ENCODE measurements at regions not wholly inside any gene's neighbourhood (a gene's known extent, or its start where the extent isn't known, plus 50 kb on each side); places are given as distances from the start of the nearest gene placed in this dataset.

GRCh38 chr6:81886157-81886556 is 133.7 kb upstream of the TENT5A start:
- TF ChIP-seq POLR2A (IDR thresholded peaks at IDR 0.05), result no peak
- TF ChIP-seq, protein P1, sequence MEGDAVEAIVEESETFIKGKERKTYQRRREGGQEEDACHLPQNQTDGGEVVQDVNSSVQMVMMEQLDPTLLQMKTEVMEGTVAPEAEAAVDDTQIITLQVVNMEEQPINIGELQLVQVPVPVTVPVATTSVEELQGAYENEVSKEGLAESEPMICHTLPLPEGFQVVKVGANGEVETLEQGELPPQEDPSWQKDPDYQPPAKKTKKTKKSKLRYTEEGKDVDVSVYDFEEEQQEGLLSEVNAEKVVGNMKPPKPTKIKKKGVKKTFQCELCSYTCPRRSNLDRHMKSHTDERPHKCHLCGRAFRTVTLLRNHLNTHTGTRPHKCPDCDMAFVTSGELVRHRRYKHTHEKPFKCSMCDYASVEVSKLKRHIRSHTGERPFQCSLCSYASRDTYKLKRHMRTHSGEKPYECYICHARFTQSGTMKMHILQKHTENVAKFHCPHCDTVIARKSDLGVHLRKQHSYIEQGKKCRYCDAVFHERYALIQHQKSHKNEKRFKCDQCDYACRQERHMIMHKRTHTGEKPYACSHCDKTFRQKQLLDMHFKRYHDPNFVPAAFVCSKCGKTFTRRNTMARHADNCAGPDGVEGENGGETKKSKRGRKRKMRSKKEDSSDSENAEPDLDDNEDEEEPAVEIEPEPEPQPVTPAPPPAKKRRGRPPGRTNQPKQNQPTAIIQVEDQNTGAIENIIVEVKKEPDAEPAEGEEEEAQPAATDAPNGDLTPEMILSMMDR (IDR thresholded peaks at IDR 0.05), result no peak

Measured in prostate gland (tissue), 2 donors.